Esophagus squamous epithelium (tissue), 4 donors: ENCODE measurements at regions not wholly inside any gene's neighbourhood (a gene's known extent, or its start where the extent isn't known, plus 50 kb on each side); places are given as distances from the start of the nearest gene placed in this dataset.

Source experiments
- CTCF ChIP-seq, 6 experiments: fragments of 450-650 bp in 4 of 6; fragments of 200-600 bp in 2 of 6; sonication (generic) in 2 of 6; IDR thresholded peaks; one replicate each; pipeline ENCODE4 v1.5.1; 2016 to 2019; ENCODE audit warnings: antibody characterized with exemption in 6 of 6, mild to moderate bottlenecking in 4 of 6, moderate library complexity in 4 of 6
- POLR2A ChIP-seq, 4 donors: fragments of 450-650 bp; IDR thresholded peaks; one replicate each; pipeline ENCODE4 v1.6.1; 2017; ENCODE audit warnings: antibody characterized with exemption in 4 of 4, mild to moderate bottlenecking in 4 of 4, moderate library complexity in 3 of 4

GRCh38 chr2:181258720-181259119 is 198.5 kb upstream of the ITGA4 start:
- TF ChIP-seq CTCF (IDR thresholded peaks at IDR 0.05) (no peak), POLR2A (IDR thresholded peaks at IDR 0.05) (no peak)
